ENCODE measurements at regions not wholly inside any gene's neighbourhood (a gene's known extent, or its start where the extent isn't known, plus 50 kb on each side); places are given as distances from the start of the nearest gene placed in this dataset.

- TF ChIP-seq SUZ12 (IDR thresholded peaks at IDR 0.05; ENCODE audit: extremely low read depth, insufficient read depth, insufficient read length), result no peak
- no peak for TF ChIP-seq YY1 (IDR thresholded peaks at IDR 0.05; ENCODE audit: insufficient read depth, insufficient read length)
- no peak for TF ChIP-seq ZNF274 (IDR thresholded peaks at IDR 0.05; ENCODE audit: low read depth, low read length)
- Histone ChIP-seq H3K27me3 (ENCODE audit: insufficient read depth, insufficient read length) (no peaks in the 10 kb centered on the region), H3K36me3 (ENCODE audit: insufficient read depth, insufficient read length, low read length) (no peaks in the 10 kb centered on the region), H3K4me1 (ENCODE audit: insufficient read depth, insufficient read length) (no peaks in the 10 kb centered on the region), H3K9ac (ENCODE audit: insufficient read length, low read depth) (no peak overlapping the region), H3K4me3 (ENCODE audit: insufficient read length, low read depth) (no peak overlapping the region), H3K9me3 (ENCODE audit: insufficient read depth, low read length) (no peaks in the 10 kb centered on the region)
- no peak for DNase-seq (ENCODE audit: low read depth, low spot score)
Observed at GRCh38 chr13:90896002-90896401, 451.5 kb upstream of the MIR17HG start.

GRCh38 chr13:90898811-90899210 lies 448.7 kb upstream of the MIR17HG start:
- TF ChIP-seq YY1 (IDR thresholded peaks at IDR 0.05; ENCODE audit: insufficient read depth, insufficient read length) (no peak), ZNF274 (IDR thresholded peaks at IDR 0.05; ENCODE audit: low read depth, low read length) (no peak), SUZ12 (IDR thresholded peaks at IDR 0.05; ENCODE audit: extremely low read depth, insufficient read depth, insufficient read length) (no peak)
- Histone ChIP-seq H3K9ac (ENCODE audit: insufficient read length, low read depth) (no peak overlapping the region), H3K4me3 (ENCODE audit: insufficient read length, low read depth) (no peak overlapping the region), H3K27me3 (ENCODE audit: insufficient read depth, insufficient read length) (no peaks in the 10 kb centered on the region), H3K9me3 (ENCODE audit: insufficient read depth, low read length) (no peaks in the 10 kb centered on the region), H3K36me3 (ENCODE audit: insufficient read depth, insufficient read length, low read length) (no peaks in the 10 kb centered on the region), H3K4me1 (ENCODE audit: insufficient read depth, insufficient read length) (no peaks in the 10 kb centered on the region)
- no peak for DNase-seq (ENCODE audit: low read depth, low spot score)

DNA sequence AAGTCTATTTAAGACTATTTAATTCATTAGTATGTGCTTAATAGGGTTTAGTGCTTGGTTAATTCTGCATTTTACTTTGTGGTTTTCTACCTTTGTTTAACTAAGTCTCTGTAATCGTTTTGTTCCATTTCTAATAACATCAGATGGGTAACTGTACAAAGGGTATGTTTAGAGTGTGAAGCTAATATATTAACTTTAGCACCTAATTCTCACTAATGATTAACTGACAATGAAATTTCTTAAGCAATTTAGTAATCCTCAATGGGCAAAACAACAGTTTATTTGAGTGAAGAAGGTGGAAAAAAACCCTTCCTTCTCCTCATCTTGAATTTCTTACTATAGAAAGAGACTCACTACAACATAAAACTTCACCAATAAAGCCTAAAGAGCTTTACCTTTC lies 448.1 kb upstream of the MIR17HG start:
- Histone ChIP-seq H3K27me3 (ENCODE audit: insufficient read depth, insufficient read length) (no peaks in the 10 kb centered on the region), H3K36me3 (ENCODE audit: insufficient read depth, insufficient read length, low read length) (no peaks in the 10 kb centered on the region), H3K4me3 (ENCODE audit: insufficient read length, low read depth) (no peak overlapping the region), H3K9ac (ENCODE audit: insufficient read length, low read depth) (no peak overlapping the region), H3K4me1 (ENCODE audit: insufficient read depth, insufficient read length) (no peaks in the 10 kb centered on the region), H3K9me3 (ENCODE audit: insufficient read depth, low read length) (no peaks in the 10 kb centered on the region)
- no peak for DNase-seq (ENCODE audit: low read depth, low spot score)
- TF ChIP-seq YY1 (IDR thresholded peaks at IDR 0.05; ENCODE audit: insufficient read depth, insufficient read length) (no peak), SUZ12 (IDR thresholded peaks at IDR 0.05; ENCODE audit: extremely low read depth, insufficient read depth, insufficient read length) (no peak), ZNF274 (IDR thresholded peaks at IDR 0.05; ENCODE audit: low read depth, low read length) (no peak)

DNA sequence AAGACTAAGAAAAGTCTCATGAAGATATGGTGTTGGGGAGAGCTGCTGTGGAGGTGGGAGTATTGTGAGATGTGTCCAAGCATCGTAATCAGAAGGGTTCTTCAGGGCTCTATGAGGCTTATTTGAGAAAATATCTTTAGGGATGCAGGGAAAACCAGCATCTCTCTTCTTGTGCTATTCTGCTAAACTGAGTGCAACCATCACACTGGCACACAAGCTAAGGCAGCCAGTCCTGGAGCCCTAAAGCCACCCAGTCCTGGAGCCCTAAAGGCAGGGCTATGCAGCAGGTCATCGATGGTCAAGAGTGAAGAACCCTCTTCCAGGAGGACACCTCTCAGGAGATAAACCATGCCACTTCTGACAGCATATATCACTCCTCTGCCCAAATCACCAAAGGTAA lies 445.2 kb upstream of the MIR17HG start:
- no peak for DNase-seq (ENCODE audit: low read depth, low spot score)
- no peak for TF ChIP-seq YY1 (IDR thresholded peaks at IDR 0.05; ENCODE audit: insufficient read depth, insufficient read length)
- no peak for TF ChIP-seq SUZ12 (IDR thresholded peaks at IDR 0.05; ENCODE audit: extremely low read depth, insufficient read depth, insufficient read length)
- no peak for TF ChIP-seq ZNF274 (IDR thresholded peaks at IDR 0.05; ENCODE audit: low read depth, low read length)
- no peak overlapping the region for H3K9ac ChIP-seq (ENCODE audit: insufficient read length, low read depth)
- H3K9me3 ChIP-seq (ENCODE audit: insufficient read depth, low read length), result no peaks in the 10 kb centered on the region
- H3K4me1 ChIP-seq (ENCODE audit: insufficient read depth, insufficient read length), result no peaks in the 10 kb centered on the region
- no peaks in the 10 kb centered on the region for H3K27me3 ChIP-seq (ENCODE audit: insufficient read depth, insufficient read length)
- H3K4me3 ChIP-seq (ENCODE audit: insufficient read length, low read depth), result no peak overlapping the region
- no peaks in the 10 kb centered on the region for H3K36me3 ChIP-seq (ENCODE audit: insufficient read depth, insufficient read length, low read length)

GRCh38 chr13:90906554-90906953 lies 440.9 kb upstream of the MIR17HG start:
- H3K27me3 ChIP-seq (ENCODE audit: insufficient read depth, insufficient read length), result no peaks in the 10 kb centered on the region
- no peaks in the 10 kb centered on the region for H3K4me1 ChIP-seq (ENCODE audit: insufficient read depth, insufficient read length)
- H3K9me3 ChIP-seq (ENCODE audit: insufficient read depth, low read length), result no peaks in the 10 kb centered on the region
- DNase-seq (ENCODE audit: low read depth, low spot score), result no peak
- H3K4me3 ChIP-seq (ENCODE audit: insufficient read length, low read depth), result no peak overlapping the region
- no peaks in the 10 kb centered on the region for H3K36me3 ChIP-seq (ENCODE audit: insufficient read depth, insufficient read length, low read length)
- no peak for TF ChIP-seq ZNF274 (IDR thresholded peaks at IDR 0.05; ENCODE audit: low read depth, low read length)
- H3K9ac ChIP-seq (ENCODE audit: insufficient read length, low read depth), result no peak overlapping the region

DNA sequence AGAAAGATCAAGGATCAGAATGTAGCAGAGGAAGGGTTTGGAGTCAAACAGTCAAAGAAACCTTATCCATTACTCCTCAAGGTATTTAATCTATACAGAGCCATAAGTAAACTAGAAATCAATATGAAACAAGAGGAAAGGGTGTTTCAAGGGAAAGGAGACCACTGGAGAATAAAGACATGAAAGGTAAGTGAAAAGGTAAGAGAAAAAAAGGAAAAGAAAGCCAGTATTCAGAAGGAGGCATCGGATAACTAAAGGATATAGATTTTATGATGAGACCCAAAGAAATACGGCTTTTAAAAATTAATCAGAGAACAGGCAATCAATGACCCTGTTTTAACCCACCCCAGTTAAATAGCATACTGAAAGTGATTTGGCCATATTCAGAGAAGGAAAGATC lies 438.7 kb upstream of the MIR17HG start:
- H3K9me3 ChIP-seq (ENCODE audit: insufficient read depth, low read length), result no peaks in the 10 kb centered on the region
- TF ChIP-seq ZNF274 (IDR thresholded peaks at IDR 0.05; ENCODE audit: low read depth, low read length) (no peak), SUZ12 (IDR thresholded peaks at IDR 0.05; ENCODE audit: extremely low read depth, insufficient read depth, insufficient read length) (no peak), YY1 (IDR thresholded peaks at IDR 0.05; ENCODE audit: insufficient read depth, insufficient read length) (no peak)
- no peak overlapping the region for H3K4me3 ChIP-seq (ENCODE audit: insufficient read length, low read depth)
- no peak for DNase-seq (ENCODE audit: low read depth, low spot score)
- no peaks in the 10 kb centered on the region for H3K27me3 ChIP-seq (ENCODE audit: insufficient read depth, insufficient read length)
- H3K4me1 ChIP-seq (ENCODE audit: insufficient read depth, insufficient read length), result no peaks in the 10 kb centered on the region
- H3K9ac ChIP-seq (ENCODE audit: insufficient read length, low read depth), result no peak overlapping the region
- H3K36me3 ChIP-seq (ENCODE audit: insufficient read depth, insufficient read length, low read length), result no peaks in the 10 kb centered on the region

- H3K4me1 ChIP-seq (ENCODE audit: insufficient read depth, insufficient read length), result no peaks in the 10 kb centered on the region
- TF ChIP-seq SUZ12 (IDR thresholded peaks at IDR 0.05; ENCODE audit: extremely low read depth, insufficient read depth, insufficient read length), result no peak
- no peak for TF ChIP-seq YY1 (IDR thresholded peaks at IDR 0.05; ENCODE audit: insufficient read depth, insufficient read length)
- no peak for TF ChIP-seq ZNF274 (IDR thresholded peaks at IDR 0.05; ENCODE audit: low read depth, low read length)
- no peaks in the 10 kb centered on the region for H3K36me3 ChIP-seq (ENCODE audit: insufficient read depth, insufficient read length, low read length)
- no peak overlapping the region for H3K9ac ChIP-seq (ENCODE audit: insufficient read length, low read depth)
- no peak overlapping the region for H3K4me3 ChIP-seq (ENCODE audit: insufficient read length, low read depth)
- DNase-seq (ENCODE audit: low read depth, low spot score), result no peak
- H3K9me3 ChIP-seq (ENCODE audit: insufficient read depth, low read length), result no peaks in the 10 kb centered on the region
- H3K27me3 ChIP-seq (ENCODE audit: insufficient read depth, insufficient read length), result no peaks in the 10 kb centered on the region
Observed at GRCh38 chr13:90910018-90910639, 437.4 kb upstream of the MIR17HG start.
